Neuronal stem cell (in vitro differentiated cells): ENCODE measurements at regions not wholly inside any gene's neighbourhood (a gene's known extent, or its start where the extent isn't known, plus 50 kb on each side); places are given as distances from the start of the nearest gene placed in this dataset.

Experiments
- DNase-seq: peaks from one replicate; pipeline ENCODE4 v3.0.0-alpha.2; 2013; ENCODE audit warnings: low spot score
- H2AFZ ChIP-seq: one replicate; pipeline ENCODE4 v1.6.1; 2013; ENCODE audit warnings: mild to moderate bottlenecking, low read length, inconsistent platforms
- H2AK5ac ChIP-seq: 2 replicates; pipeline ENCODE4 v1.6.1; 2013; ENCODE audit warnings: low read depth, mild to moderate bottlenecking, inconsistent platforms, low read length, moderate library complexity, mixed read lengths
- H2BK120ac ChIP-seq: 2 replicates; pipeline ENCODE4 v1.6.1; 2013; ENCODE audit warnings: low read depth, mild to moderate bottlenecking, inconsistent platforms, low read length, moderate library complexity, mixed read lengths
- H2BK12ac ChIP-seq: one replicate; pipeline ENCODE4 v1.6.1; 2013; ENCODE audit warnings: low read length, inconsistent platforms
- H2BK15ac ChIP-seq: 2 replicates; pipeline ENCODE4 v1.6.1; 2013; ENCODE audit warnings: mild to moderate bottlenecking, low read length, inconsistent platforms, mixed read lengths
- H2BK5ac ChIP-seq: one replicate; pipeline ENCODE4 v1.6.1; 2013; ENCODE audit warnings: inconsistent platforms, mild to moderate bottlenecking, low read length, moderate library complexity
- H3K14ac ChIP-seq: one replicate; pipeline ENCODE4 v1.6.1; 2013; ENCODE audit warnings: low read length, inconsistent platforms
- H3K18ac ChIP-seq: 2 replicates; pipeline ENCODE4 v1.6.1; 2013; ENCODE audit warnings: low read length, inconsistent platforms
- H3K23ac ChIP-seq: 2 replicates; pipeline ENCODE4 v1.6.1; 2013; ENCODE audit warnings: low read depth, mild to moderate bottlenecking, mixed read lengths, low read length, inconsistent platforms; ENCODE audit not compliant: poor library complexity
- H3K27ac ChIP-seq: replicated peaks from 3 replicates; pipeline ENCODE4 v1.5.1; 2013; ENCODE audit warnings: low read length, inconsistent platforms
- H3K27me3 ChIP-seq, 3 experiments: 2 replicates each; pipeline ENCODE4 v1.6.1; 2013; ENCODE audit warnings: low read length in 3 of 3, mild to moderate bottlenecking in 2 of 3, inconsistent platforms in 1 of 3, low read depth in 1 of 3, mixed read lengths in 1 of 3, moderate library complexity in 1 of 3; ENCODE audit not compliant: control insufficient read depth in 3 of 3, insufficient read depth in 3 of 3
- H3K36me3 ChIP-seq, 2 donors: replicated peaks in 1 of 2; 2 replicates each; pipeline ENCODE4 v1.6.1; 2013; ENCODE audit warnings: low read length in 2 of 2; ENCODE audit not compliant: control insufficient read depth in 2 of 2, insufficient read depth in 2 of 2
- H3K4ac ChIP-seq: 2 replicates; pipeline ENCODE4 v1.6.1; 2013; ENCODE audit warnings: inconsistent platforms, mild to moderate bottlenecking, low read length, moderate library complexity
- H3K4me1 ChIP-seq, 2 donors: 1 replicate in 1 of 2; 2 replicates in 1 of 2; pipeline ENCODE4 v1.6.1; 2013; ENCODE audit warnings: low read length in 2 of 2, low read depth in 1 of 2; ENCODE audit not compliant: control insufficient read depth in 2 of 2, insufficient read depth in 1 of 2
- H3K4me2 ChIP-seq: one replicate; pipeline ENCODE4 v1.6.1; 2013; ENCODE audit warnings: mild to moderate bottlenecking, low read length, inconsistent platforms; ENCODE audit not compliant: insufficient read depth, poor library complexity, severe bottlenecking
- H3K4me3 ChIP-seq, 2 donors: 2 replicates each; pipeline ENCODE4 v1.5.1; 2013; ENCODE audit warnings: low read length in 2 of 2, mild to moderate bottlenecking in 2 of 2, inconsistent platforms in 1 of 2, moderate library complexity in 1 of 2
- H3K79me1 ChIP-seq: one replicate; pipeline ENCODE4 v1.6.1; 2013; ENCODE audit warnings: low read depth, mild to moderate bottlenecking, inconsistent platforms, low read length, moderate library complexity
- H3K9ac ChIP-seq: one replicate; pipeline ENCODE4 v1.6.1; 2013; ENCODE audit warnings: mild to moderate bottlenecking, low read depth, low read length, inconsistent platforms; ENCODE audit not compliant: poor library complexity
- H3K9me3 ChIP-seq, 2 donors: replicated peaks in 1 of 2; 2 replicates each; pipeline versions ENCODE3 to v1.6.1; 2013; ENCODE audit warnings: low read length in 2 of 2, mild to moderate bottlenecking in 2 of 2, inconsistent platforms in 1 of 2, low read depth in 1 of 2, mixed read lengths in 1 of 2, moderate library complexity in 1 of 2; ENCODE audit not compliant: control insufficient read depth in 2 of 2, insufficient read depth in 1 of 2
- H4K8ac ChIP-seq: one replicate; pipeline ENCODE4 v1.6.1; 2013; ENCODE audit warnings: low read depth, mild to moderate bottlenecking, inconsistent platforms, low read length, moderate library complexity
- H4K91ac ChIP-seq: one replicate; pipeline ENCODE4 v1.6.1; 2013; ENCODE audit warnings: low read length, low read depth, mild to moderate bottlenecking, inconsistent platforms; ENCODE audit not compliant: poor library complexity
- WGBS, 2 donors: extraction: QIAGEN DNeasy Blood & Tissue Kit; methylation state at CpG; one replicate each; pipeline ENCODE4 v1.1.7; 2013; ENCODE audit warnings: missing lambda C conversion rate in 2 of 2, mixed read lengths in 1 of 2; ENCODE audit not compliant: insufficient read length in 2 of 2, insufficient replicate concordance in 1 of 2; ENCODE audit errors: extremely low coverage in 2 of 2; 5-methylcytosine and 5-hydroxymethylcytosine counted together

DNA sequence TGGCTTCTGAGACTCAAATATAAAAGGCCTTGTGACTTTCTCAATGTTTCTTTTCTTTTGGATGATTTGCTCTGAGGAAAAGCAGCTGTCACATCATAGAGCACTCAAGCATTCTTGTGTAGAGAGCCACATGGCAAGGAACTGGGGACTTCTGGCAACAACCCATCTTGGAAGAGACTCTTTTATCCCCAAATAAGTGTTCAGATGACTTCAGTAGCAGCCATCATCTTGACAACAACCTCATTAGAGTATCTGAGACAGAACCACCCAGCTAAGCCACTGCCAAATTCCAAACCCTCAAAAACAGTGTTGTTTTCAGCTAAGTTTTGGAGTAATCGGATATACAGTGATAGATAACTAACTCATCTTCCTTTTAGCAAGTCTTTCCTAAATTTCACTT lies 1431.7 kb upstream of the IGFBP7 start:
- no peaks in the 10 kb centered on the region for H3K27me3 ChIP-seq
- no peaks in the 10 kb centered on the region for H3K79me1 ChIP-seq
- H2BK5ac ChIP-seq = no peak overlapping the region
- H2BK12ac ChIP-seq = no peak overlapping the region
- no CpG with 5 or more reads among the region's 1 CpG for WGBS, 2 donors
- no peak overlapping the region for H3K9ac ChIP-seq
- no peak overlapping the region for H4K8ac ChIP-seq
- no peak overlapping the region for H2BK15ac ChIP-seq
- no peak overlapping the region for H3K18ac ChIP-seq
- H2BK120ac ChIP-seq = no peak overlapping the region
- H3K23ac ChIP-seq = no peak overlapping the region
- no peak overlapping the region for H3K4me2 ChIP-seq
- H4K91ac ChIP-seq = no peak overlapping the region
- no peaks in the 10 kb centered on the region for H3K36me3 ChIP-seq
- no peaks in the 10 kb centered on the region for H3K9me3 ChIP-seq
- H3K27ac ChIP-seq = no peak overlapping the region
- no peak overlapping the region for H3K14ac ChIP-seq
- H2AFZ ChIP-seq = no peak overlapping the region
- H2AK5ac ChIP-seq = no peak overlapping the region
- H3K4me3 ChIP-seq = no peak overlapping the region
- no peak for DNase-seq
- H3K4me1 ChIP-seq = no peaks in the 10 kb centered on the region
- no peak overlapping the region for H3K4ac ChIP-seq

DNA sequence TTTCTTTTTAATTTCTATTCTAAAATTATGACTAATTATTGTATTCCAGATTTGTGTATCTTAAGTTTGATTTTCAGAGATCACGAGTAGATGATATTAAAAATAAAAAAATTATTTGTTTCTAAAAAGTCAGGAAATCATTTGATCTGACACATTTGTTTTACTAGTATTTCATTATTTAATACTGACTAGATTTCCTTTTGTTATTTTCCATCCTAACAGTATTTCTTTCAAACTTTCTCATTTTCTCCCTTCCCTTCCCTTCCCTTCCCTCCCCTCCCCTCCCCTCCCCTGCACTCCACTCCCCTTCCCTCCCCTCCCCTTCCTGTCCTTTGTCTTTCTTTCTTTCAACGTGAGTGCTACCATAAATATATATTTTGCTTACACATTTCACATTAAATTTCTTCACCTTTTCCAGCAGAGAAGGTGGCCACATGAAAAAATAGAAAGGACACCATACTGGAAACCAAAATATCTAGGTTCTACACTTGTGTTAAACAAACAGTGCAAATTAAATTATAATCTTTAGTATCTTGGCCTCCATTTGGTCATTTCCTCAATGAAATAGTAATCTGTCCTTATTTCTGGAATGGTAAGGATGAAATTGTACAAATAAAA lies 1412.7 kb upstream of the IGFBP7 start:
- no peak for DNase-seq
- Histone ChIP-seq H3K36me3 (no peaks in the 10 kb centered on the region), H2BK12ac (no peak overlapping the region), H4K91ac (no peak overlapping the region), H3K9ac (no peak overlapping the region), H3K9me3 (peaks cover 0 to 2% of the 10 kb centered on the region in 2 donors), H3K27ac (no peak overlapping the region), H3K23ac (no peak overlapping the region), H3K79me1 (no peaks in the 10 kb centered on the region), H4K8ac (no peak overlapping the region), H3K27me3 (no peaks in the 10 kb centered on the region), H2BK120ac (no peak overlapping the region), H2BK15ac (no peak overlapping the region), H3K18ac (no peak overlapping the region), H2BK5ac (no peak overlapping the region), H3K4me1 (no peaks in the 10 kb centered on the region), H3K14ac (no peak overlapping the region), H3K4ac (no peak overlapping the region), H3K4me2 (no peak overlapping the region), H2AFZ (no peak overlapping the region), H3K4me3 (no peak overlapping the region), H2AK5ac (no peak overlapping the region)
- no CpG with 5 or more reads among the region's 2 CpGs for WGBS, 2 donors

DNA sequence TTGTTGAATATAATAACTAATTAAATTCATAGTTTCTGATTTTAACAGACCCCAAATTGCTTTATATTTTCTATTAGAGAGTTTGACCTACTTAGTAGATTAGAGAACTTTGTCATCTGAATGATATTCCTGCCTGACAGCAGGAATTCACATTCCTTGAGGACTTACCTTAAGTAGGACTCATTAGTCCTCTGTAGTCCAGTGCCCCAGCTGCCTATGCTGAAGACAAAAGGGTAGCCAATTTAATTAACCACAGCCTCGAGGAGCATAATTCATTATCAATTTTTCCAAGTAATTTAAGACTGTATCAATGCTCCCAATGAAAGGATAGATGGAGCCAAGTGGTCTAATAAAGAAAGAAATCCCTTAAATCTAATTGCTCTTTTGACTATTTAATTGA lies 1405.0 kb upstream of the IGFBP7 start:
- Histone ChIP-seq H2AK5ac (no peak overlapping the region), H4K91ac (no peak overlapping the region), H3K9me3 (no peaks in the 10 kb centered on the region), H4K8ac (no peak overlapping the region), H3K4me2 (no peak overlapping the region), H3K36me3 (no peaks in the 10 kb centered on the region), H3K9ac (no peak overlapping the region), H3K27ac (no peak overlapping the region), H3K4me3 (no peak overlapping the region), H3K18ac (no peak overlapping the region), H3K4ac (no peak overlapping the region), H3K14ac (no peak overlapping the region), H3K23ac (no peak overlapping the region), H2BK120ac (no peak overlapping the region), H3K27me3 (no peaks in the 10 kb centered on the region), H2BK5ac (no peak overlapping the region), H3K4me1 (no peaks in the 10 kb centered on the region), H2AFZ (no peak overlapping the region), H3K79me1 (no peaks in the 10 kb centered on the region), H2BK12ac (no peak overlapping the region), H2BK15ac (no peak overlapping the region)
- peak; percentile 23 for DNase-seq
- WGBS, 2 donors = no CpG with 5 or more reads among the region's 1 CpG

DNA sequence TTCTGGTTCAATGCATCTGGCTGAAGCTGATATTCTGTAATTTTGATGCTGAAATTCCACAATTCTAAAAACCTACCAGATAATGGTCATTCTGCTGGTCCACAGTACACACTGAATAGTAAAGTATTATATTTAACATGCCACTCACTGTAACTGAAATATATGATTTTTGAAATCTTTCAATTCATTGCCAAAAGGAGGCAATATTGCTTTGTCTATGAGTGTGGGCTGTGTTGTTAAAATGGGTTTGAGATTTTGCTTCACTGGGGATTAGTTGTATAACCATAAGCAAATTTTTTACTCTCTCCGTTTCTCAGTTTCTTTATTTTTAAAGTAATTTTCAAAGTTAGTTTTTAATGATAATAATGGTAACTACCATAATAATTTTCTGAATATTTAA lies 1404.1 kb upstream of the IGFBP7 start:
- H2BK120ac ChIP-seq = no peak overlapping the region

More for the DNA sequence above, 1404.1 kb upstream of the IGFBP7 start:
- no peak overlapping the region for H3K4ac ChIP-seq
- no peak overlapping the region for H2BK12ac ChIP-seq
- no peak overlapping the region for H3K23ac ChIP-seq
- WGBS, 2 donors = no CpG with 5 or more reads among the region's 1 CpG
- no peak overlapping the region for H3K18ac ChIP-seq
- peaks cover 0 to 2% of the 10 kb centered on the region in 2 donors for H3K4me1 ChIP-seq
- no peaks in the 10 kb centered on the region for H3K36me3 ChIP-seq
- H3K4me3 ChIP-seq = no peak overlapping the region
- no peak overlapping the region for H2BK15ac ChIP-seq
- H3K14ac ChIP-seq = no peak overlapping the region
- H3K9me3 ChIP-seq = no peaks in the 10 kb centered on the region
- H3K27ac ChIP-seq = no peak overlapping the region
- H2AK5ac ChIP-seq = no peak overlapping the region
- H3K79me1 ChIP-seq = no peaks in the 10 kb centered on the region
- no peak for DNase-seq
- H3K9ac ChIP-seq = no peak overlapping the region
- H3K27me3 ChIP-seq = no peaks in the 10 kb centered on the region
- no peak overlapping the region for H4K91ac ChIP-seq
- H2BK5ac ChIP-seq = no peak overlapping the region
- no peak overlapping the region for H3K4me2 ChIP-seq
- H2AFZ ChIP-seq = no peak overlapping the region
- no peak overlapping the region for H4K8ac ChIP-seq
